ENCODE measurements at regions not wholly inside any gene's neighbourhood (a gene's known extent, or its start where the extent isn't known, plus 50 kb on each side); places are given as distances from the start of the nearest gene placed in this dataset.

GRCh38 chr13:21798181-21798580, 127.3 kb downstream of the FGF9 start:
- no peaks in the 10 kb centered on the region for H3K9me3 ChIP-seq (ENCODE audit: insufficient read depth in 2 of 2, low read depth in 1 of 2, low read length in 1 of 2)
- DNase-seq (ENCODE audit: low read depth in 1 of 2, low spot score in 2 of 2): no peak
- ChIA-PET POLR2A (ENCODE audit: partially characterized antibody) (no interaction called here), CTCF (ENCODE audit: partially characterized antibody) (interaction anchor here (0.9 to 1.0 kb wide), 2 partner anchors 11 to 15 kb away, joined by 3 read pairs; no protein-coding TSS in a partner anchor)
- H3K4ac ChIP-seq (replicated peaks; ENCODE audit: insufficient read length, low read depth, low read length): no peak overlapping the region
- 90% methylated on average over 3 of the region's 3 CpGs; no CpG with 5 or more reads in 1 of the 2 experiments for WGBS, 2 experiments (ENCODE audit: extremely low coverage in 1 of 2, insufficient coverage in 1 of 2, insufficient read length in 1 of 2, insufficient replicate concordance in 2 of 2, low coverage in 1 of 2, low lambda C conversion rate in 2 of 2, missing lambda C conversion rate in 1 of 2)
- H3K4me3 ChIP-seq (ENCODE audit: extremely low read depth in 1 of 4, insufficient read depth in 2 of 4, low read depth in 3 of 4, low read length in 4 of 4): no peak overlapping the region
- H2AFZ ChIP-seq (ENCODE audit: low read length): no peak overlapping the region
- no peak overlapping the region for H3K23ac ChIP-seq (ENCODE audit: insufficient read length)
- H3K27ac ChIP-seq (ENCODE audit: low read depth, low read length): no peak overlapping the region
- no peak overlapping the region for H3K4me2 ChIP-seq (ENCODE audit: insufficient read depth in 1 of 2, low read depth in 2 of 2, low read length in 2 of 2)
- no peak for FAIRE-seq
- H4K8ac ChIP-seq (ENCODE audit: extremely low read depth, insufficient read depth, low read length): no peak overlapping the region
- H3K23me2 ChIP-seq (ENCODE audit: low read depth, low read length): no peaks in the 10 kb centered on the region
- H4K5ac ChIP-seq (ENCODE audit: insufficient read length, low read depth, low read length): no peak overlapping the region
- H2BK12ac ChIP-seq (ENCODE audit: low read depth, low read length): no peak overlapping the region
- H3K56ac ChIP-seq (replicated peaks; ENCODE audit: insufficient read length, low read depth, low read length): no peak overlapping the region
- no peak overlapping the region for H3K18ac ChIP-seq (ENCODE audit: extremely low read depth, low read length)
- H2BK120ac ChIP-seq (replicated peaks; ENCODE audit: low read depth, low read length): no peak overlapping the region
- H3K79me1 ChIP-seq (ENCODE audit: low read depth, low read length): no peaks in the 10 kb centered on the region
- H2BK20ac ChIP-seq (ENCODE audit: low read length): no peak overlapping the region
- no peaks in the 10 kb centered on the region for H3K36me3 ChIP-seq (ENCODE audit: control insufficient read depth in 2 of 4, insufficient read depth in 4 of 4, low read length in 3 of 4)
- no peak overlapping the region for H2AK5ac ChIP-seq (ENCODE audit: low read depth, low read length)
- no peak overlapping the region for H3K9ac ChIP-seq (replicated peaks in 1 of 4; ENCODE audit: extremely low read depth in 1 of 4, low read depth in 3 of 4, low read length in 3 of 4)
- H2BK15ac ChIP-seq (ENCODE audit: low read length): no peak overlapping the region
- H2BK5ac ChIP-seq (ENCODE audit: low read depth, low read length): no peak overlapping the region
- no peaks in the 10 kb centered on the region for H3K4me1 ChIP-seq (replicated peaks in 1 of 4; ENCODE audit: control insufficient read depth in 3 of 4, insufficient read depth in 4 of 4, low read length in 3 of 4)
- no peaks in the 10 kb centered on the region for H3K27me3 ChIP-seq (replicated peaks in 1 of 4; ENCODE audit: control insufficient read depth in 3 of 4, extremely low read depth in 1 of 4, insufficient read depth in 3 of 4, low read length in 3 of 4)
- H4K91ac ChIP-seq (replicated peaks; ENCODE audit: insufficient read length, low read length): no peak overlapping the region
- no peak overlapping the region for H3K14ac ChIP-seq (ENCODE audit: insufficient read length)
- TF ChIP-seq SIN3A (conservative IDR thresholded peaks at IDR 0.05 in 1 of 2, IDR thresholded peaks at IDR 0.05 in 1 of 2; ENCODE audit: low read depth in 1 of 2, low read length in 2 of 2): no peak
- no peak for TF ChIP-seq CTBP2 (IDR thresholded peaks at IDR 0.05; ENCODE audit: borderline replicate concordance, insufficient read depth, insufficient read length, low read length)
- no peak for TF ChIP-seq TAF7 (optimal IDR thresholded peaks at IDR 0.05; ENCODE audit: borderline replicate concordance, low read depth, low read length)
- no peak for TF ChIP-seq NANOG (IDR thresholded peaks at IDR 0.05; ENCODE audit: insufficient read depth, low read depth, low read length, poor library complexity, severe bottlenecking)
- no peak for TF ChIP-seq RFX5 (IDR thresholded peaks at IDR 0.05; ENCODE audit: borderline replicate concordance, low read depth, low read length)
- no peak for TF ChIP-seq RAD21 (IDR thresholded peaks at IDR 0.05 in 1 of 2, conservative IDR thresholded peaks at IDR 0.05 in 1 of 2; ENCODE audit: low read depth in 2 of 2, low read length in 2 of 2)
- no peak for TF ChIP-seq POLR2A (IDR thresholded peaks at IDR 0.05; ENCODE audit: control extremely low read depth in 1 of 2, low read depth in 2 of 2, low read length in 2 of 2)
- no peak for TF ChIP-seq KDM4A (IDR thresholded peaks at IDR 0.05; ENCODE audit: low read depth, low read length, severe bottlenecking)
- H3K79me2 ChIP-seq (ENCODE audit: control insufficient read depth in 1 of 2, insufficient read depth in 2 of 2, low read length in 2 of 2): no peaks in the 10 kb centered on the region
- no peaks in the 10 kb centered on the region for H4K20me1 ChIP-seq (replicated peaks in 1 of 2; ENCODE audit: control insufficient read depth in 1 of 2, insufficient read depth in 2 of 2, low read length in 2 of 2)
